ENCODE measurements at regions not wholly inside any gene's neighbourhood (a gene's known extent, or its start where the extent isn't known, plus 50 kb on each side); places are given as distances from the start of the nearest gene placed in this dataset.

DNA sequence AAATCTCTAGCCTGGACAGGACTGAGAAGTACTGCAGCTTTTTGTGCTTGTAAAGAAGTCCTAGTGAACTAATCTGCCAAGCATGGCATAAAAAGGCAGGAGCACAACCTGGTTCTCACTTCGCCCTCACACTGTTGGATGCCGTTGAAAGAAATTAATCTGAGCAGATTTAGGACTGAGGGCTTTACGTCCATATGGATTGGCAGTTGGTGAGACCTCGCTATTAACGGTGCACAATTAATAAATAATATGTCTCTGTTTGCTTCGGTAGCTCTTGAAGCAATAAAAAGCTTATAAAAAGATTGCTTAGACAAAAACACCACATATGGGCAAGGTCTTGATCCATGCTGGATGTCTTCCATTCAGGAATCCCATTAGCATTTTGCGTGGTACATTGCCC, 185.6 kb upstream of the EPHA7 start:
- DNase-seq = no peak

DNA sequence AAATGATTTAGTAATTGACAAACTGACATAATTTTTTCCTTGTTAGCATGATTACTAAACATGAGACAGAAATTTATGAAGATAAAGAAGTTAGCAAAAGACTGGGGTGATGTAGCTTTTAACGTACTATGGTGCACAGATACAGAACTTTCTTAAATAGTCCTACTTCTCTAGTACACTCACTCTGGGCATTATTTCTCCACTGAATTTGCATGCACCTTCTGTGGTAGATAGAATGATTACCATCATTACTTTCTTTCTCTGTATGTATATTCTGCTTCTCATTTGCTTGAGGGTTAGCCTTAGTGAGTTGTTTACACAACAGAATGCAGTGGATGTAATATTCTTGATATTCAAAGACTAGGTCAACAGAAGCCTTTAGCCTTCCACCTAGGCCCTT, 173.1 kb upstream of the EPHA7 start:
- DNase-seq = no peak

- no peak for DNase-seq
Measured at GRCh38 chr6:93586306-93586705, 166.9 kb upstream of the EPHA7 start.

DNA sequence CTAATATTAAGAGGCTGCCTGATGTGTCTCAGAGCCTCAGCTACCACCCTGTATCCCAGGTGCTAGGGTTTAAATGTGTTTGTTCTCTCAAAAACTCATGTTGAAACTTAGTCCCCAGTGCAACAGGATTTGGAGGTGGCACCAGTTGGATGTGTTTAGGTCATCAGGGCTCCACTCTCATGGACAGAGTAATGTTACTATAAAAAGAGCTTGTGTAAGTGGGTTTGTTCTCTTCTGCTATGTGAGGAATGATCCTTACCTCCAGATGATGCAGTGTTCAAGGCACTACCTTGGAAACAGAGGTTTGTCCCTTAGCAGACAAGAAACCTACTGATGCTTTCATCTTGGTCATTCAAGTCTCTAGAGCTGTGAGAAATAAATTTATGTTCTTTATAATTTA, 164.9 kb upstream of the EPHA7 start:
- DNase-seq = no peak

DNA sequence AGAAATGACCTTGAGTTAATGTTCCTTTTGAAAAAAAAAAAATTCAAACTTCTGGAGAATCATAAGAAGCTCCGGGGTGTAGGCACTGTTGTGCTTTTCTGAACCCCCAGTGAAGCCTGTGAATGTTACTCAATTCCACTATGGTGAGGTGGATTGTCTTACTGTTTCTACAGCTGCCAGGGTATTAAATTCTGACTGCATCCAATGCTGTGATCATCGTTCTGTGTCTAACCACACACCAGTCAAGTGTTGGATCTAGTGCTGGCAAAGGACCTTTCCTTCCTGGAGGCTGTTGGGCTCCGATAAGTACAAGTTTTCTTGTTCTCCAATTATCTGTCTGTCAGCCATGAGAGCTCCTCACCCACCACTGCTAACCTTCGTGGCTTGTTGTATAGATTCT, 162.0 kb upstream of the EPHA7 start:
- peak; percentile 92 for DNase-seq

DNA sequence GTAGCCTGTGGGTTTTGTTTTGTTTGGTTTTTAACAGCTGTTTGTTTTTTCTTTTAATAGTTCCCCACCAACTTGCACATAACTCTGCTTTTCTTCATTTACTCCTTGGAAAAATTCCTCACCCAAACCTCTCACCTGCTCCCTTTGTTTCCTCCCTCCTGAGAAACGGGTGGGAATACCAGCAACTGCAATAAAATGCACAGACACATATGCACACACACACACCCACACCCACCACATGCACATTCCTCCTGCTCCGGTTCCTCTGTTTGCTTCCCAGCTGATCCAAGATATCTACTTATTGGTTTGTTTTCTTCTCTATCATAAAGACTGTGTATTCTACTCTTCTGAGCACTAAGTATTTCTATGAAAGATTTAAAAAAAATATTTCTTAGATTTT, 161.1 kb upstream of the EPHA7 start:
- no peak for DNase-seq

GRCh38 chr6:93575495-93576267, 156.3 kb upstream of the EPHA7 start:
- DNase-seq = peak; percentile 9

GRCh38 chr6:93574299-93574698, 154.9 kb upstream of the EPHA7 start:
- no peak for DNase-seq

- DNase-seq = no peak
Measured at GRCh38 chr6:93571346-93571745, 152.0 kb upstream of the EPHA7 start.

- no peak for DNase-seq
Measured at GRCh38 chr6:93568169-93568568, 148.8 kb upstream of the EPHA7 start.

GRCh38 chr6:93567164-93567563, 147.8 kb upstream of the EPHA7 start:
- DNase-seq = peak; percentile 33

DNA sequence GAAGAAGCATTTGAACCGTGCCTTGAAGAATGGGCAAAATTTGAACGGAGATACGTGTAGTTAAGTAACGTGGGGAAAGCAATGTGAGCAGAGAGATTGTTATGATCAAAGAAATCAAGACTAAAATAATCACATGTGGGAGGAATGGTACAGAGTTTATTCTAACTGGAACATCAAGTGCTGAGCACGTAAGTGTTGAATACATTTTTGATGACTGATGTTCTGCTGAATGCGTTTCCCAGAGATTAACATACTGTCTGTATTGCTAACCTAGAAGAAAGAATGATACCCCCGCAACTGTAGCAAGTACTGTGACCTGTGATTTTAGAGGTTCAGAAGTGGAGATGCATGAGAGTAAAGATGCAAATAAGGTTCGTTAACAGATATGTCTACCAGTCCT, 146.9 kb upstream of the EPHA7 start:
- DNase-seq = no peak

GRCh38 chr6:93562582-93562981, 143.2 kb upstream of the EPHA7 start:
- no peak for DNase-seq

DNA sequence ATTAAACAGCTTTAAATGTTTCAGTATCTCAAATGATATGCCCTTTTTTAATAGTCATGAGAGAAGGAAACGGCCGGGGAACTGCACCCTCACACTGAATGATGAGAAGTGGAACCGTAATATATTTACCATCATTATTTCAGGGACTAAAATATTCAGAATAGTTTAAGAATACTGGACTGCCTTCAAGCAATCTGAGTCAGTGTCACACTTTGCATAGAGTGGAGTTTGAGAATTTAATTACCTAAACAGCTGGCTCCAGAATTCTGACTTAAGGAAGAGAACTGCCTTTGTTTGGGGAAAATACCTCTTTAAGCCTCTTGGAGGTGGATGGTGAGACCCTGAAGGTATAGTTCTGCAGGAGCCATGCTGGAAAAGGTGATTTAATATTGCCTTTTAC, 135.9 kb upstream of the EPHA7 start:
- DNase-seq = no peak

DNA sequence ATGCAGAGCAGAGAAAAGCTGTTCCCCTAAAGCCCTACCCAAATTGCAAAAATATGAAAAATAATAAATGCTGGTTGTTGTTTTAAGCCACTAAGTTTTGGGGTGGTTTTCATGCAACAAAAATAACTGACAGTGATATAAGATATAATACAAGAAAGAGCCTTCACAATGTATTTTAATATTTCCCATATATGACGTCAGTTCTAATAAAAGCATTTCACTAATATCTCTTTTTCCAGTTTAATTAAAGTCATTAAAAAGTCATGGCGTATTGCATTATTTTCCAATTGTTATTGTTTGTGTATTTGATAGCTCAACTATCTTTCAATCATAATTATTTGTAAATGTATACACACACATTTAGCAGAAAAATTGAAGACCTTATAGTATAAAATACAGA, 134.7 kb upstream of the EPHA7 start:
- DNase-seq = no peak

DNA sequence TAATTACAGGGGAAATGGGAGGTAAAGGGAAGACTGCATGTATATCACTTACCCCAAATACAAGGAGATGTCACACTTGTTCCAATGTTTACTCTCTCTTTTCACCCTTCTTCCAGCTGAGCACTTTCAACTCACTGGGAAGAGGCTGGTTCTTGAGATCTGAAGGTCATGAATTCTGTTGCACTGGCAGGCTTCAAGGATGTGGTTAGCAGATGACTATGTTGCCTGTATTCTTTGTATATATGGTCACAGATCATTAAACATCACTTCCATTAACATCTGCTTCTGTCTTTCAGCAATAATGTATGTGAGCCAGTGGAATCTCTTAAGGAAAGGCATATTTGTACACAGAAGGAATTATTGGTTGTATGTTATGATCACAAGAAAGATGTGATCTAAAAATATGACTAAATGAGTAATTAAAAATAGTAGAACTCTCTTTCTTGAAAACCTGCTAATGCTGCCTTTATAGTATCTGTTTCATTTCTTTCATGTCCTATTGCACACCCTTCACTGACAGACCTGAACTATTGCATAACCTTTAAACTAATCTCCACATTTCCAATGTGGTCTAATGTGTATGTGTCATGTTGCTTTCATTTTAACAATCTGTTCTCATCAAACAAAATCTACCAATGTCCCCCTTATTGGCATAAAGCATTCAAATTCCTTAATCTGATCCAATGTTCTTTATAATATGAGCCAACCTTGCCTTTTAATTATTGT, 131.4 kb upstream of the EPHA7 start:
- peak; percentile 13 for DNase-seq

GRCh38 chr6:93549868-93550267, 130.5 kb upstream of the EPHA7 start:
- no peak for DNase-seq

DNA sequence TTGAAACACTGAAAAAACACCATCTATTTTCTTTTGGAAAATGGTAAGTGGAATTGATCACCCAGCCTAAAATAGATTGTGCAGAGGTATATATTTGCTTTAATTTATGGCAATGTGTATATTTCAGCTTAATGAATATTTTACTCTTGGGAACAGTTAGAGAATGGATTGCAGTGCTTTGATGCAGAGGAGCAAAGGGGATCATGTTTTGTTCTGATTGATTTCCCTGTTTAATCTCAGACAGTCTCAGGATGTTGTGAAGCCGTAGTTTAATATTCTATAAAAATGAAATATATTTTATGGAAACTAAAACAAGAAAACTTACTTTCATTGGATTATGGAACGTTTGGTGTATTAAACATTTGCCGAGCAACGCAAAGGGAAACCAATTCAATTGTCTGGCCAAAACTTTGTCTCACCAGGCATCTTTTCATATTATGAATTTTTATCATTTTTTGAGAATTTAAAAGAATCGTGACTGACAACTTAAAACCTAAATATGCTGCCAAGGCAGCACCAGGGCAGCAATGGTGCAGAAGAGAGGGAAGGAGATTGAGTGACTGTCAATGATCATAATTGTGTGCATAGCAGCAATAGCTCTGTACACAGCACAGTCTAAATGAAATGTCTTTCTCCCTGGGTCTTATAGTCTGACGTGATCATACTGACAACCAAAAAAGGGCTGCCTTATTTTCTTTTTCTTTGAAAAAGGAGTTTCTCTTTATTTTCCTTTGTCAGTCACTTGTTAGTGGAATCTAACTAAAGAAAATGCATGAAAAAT, 105.5 kb upstream of the EPHA7 start:
- DNase-seq = no peak

- DNase-seq = no peak
Measured at GRCh38 chr6:93523365-93523764, 104.0 kb upstream of the EPHA7 start.

GRCh38 chr6:93516441-93516840, 97.1 kb upstream of the EPHA7 start:
- DNase-seq = peak; percentile 15

DNA sequence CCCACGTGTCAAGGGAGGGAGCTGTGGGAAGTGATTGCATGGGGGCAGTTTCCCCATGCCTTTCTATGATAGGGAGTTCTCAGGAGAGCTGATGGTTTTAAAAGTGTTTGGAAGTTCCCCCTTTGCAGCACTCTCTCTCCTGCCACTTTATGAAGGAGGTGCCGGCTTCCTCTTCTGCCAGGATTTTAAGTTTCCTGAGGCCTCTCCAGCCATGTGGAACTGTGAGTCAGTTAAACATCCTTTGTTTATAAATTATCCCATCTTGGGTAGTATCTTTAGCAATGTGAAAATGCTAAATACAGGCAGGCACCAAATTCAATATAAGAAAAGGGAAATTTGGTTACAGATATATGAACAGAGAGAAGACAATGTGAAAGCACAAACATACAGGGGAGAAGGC, 96.4 kb upstream of the EPHA7 start:
- DNase-seq = no peak

GRCh38 chr6:93498713-93499112, 79.4 kb upstream of the EPHA7 start:
- no peak for DNase-seq

- DNase-seq = no peak
Measured at GRCh38 chr6:93496548-93496947, 77.2 kb upstream of the EPHA7 start.

- DNase-seq = no peak
Measured at GRCh38 chr6:93494057-93494456, 74.7 kb upstream of the EPHA7 start.

Data from NCI-H2029 (cell line).